ENCODE measurements at regions not wholly inside any gene's neighbourhood (a gene's known extent, or its start where the extent isn't known, plus 50 kb on each side); places are given as distances from the start of the nearest gene placed in this dataset.

DNA sequence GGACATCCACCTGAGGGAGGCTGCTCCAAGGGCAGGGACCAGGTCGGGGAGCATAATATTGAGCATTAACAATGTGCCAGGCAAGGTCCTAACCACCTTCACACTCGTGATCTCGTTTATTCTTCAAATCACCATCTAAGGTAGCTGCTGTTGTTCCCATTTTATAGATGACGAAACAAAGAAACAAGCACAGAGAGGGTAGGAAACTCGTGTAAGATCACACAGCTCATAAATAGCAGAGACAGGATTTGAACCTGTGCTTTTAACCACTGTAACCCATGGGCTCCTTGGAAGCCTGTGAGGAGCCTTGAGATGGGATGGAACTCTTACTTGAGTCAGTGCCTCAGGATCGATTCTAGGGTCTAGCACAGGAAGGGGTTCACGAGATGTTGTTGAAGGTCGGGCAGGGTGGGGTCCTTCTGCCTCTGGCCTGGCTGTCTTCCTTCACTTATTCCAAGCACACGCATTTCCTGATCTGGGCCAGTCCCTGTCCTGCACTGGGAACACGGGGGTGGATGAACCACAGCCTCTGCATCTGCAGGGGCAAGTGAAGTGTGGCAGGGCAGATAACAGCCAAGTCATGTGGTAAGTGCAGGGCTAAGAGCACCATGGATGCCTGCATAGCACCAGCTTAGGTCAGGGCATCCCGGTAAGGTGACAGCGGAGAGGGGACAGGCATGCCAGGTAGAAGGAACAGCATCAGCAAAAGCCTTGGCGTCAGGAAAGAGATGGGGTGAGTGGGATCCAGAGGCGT lies 188.1 kb downstream of the MELK start:
- TF ChIP-seq CTCF (IDR thresholded peaks at IDR 0.05; ENCODE audit: low read depth, low read length) = no peak
- no peak for DNase-seq (ENCODE audit: low read depth in 2 of 2)
- no peak overlapping the region for H3K4me3 ChIP-seq (replicated peaks in 1 of 2; ENCODE audit: low read depth in 2 of 2, low read length in 2 of 2)

DNA sequence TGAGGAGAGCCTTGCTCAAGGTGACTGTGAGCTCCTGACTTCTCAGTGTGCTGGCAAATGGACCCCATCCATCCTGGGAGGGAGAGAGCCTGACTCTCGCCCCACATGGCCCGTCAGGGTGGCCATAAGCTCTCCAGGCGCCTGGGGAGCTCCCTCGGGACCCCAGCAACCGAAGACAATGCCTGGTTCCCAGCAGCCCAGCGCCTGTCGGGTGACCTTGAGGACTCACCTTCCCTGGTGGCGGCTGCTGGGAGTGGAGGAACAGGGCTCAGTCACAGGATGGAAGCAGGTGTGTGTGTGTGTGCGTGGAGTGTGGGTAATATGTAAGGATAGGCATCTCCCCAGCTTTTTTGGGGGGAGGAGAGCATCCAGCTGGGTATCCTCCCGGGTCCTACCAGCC lies 190.3 kb downstream of the MELK start:
- H3K4me3 ChIP-seq (replicated peaks in 1 of 2; ENCODE audit: low read depth in 2 of 2, low read length in 2 of 2) = no peak overlapping the region
- no peak for DNase-seq (ENCODE audit: low read depth in 2 of 2)
- TF ChIP-seq CTCF (IDR thresholded peaks at IDR 0.05; ENCODE audit: low read depth, low read length) = no peak

DNA sequence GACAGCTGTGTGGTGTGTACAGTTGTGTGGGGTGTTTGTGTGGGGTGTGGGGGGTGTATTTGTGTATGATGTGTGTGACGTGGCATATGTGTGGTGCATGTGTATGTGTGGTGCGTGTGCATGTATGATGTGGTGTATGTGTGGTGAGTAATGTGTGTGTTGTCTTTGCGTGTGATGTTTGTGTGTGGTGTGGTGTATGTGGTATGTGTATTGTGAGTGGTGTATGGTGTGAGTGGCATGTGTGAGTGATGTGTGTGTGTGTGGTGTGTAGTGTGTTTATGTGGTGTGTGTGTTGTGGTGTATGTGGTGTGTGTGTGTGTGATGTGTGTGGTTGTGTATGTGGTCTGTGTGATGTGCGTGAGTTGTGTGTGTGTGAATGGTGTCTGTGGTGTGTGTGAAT lies 191.1 kb downstream of the MELK start:
- DNase-seq (ENCODE audit: low read depth in 2 of 2) = no peak
- no peak overlapping the region for H3K4me3 ChIP-seq (replicated peaks in 1 of 2; ENCODE audit: low read depth in 2 of 2, low read length in 2 of 2)
- no peak for TF ChIP-seq CTCF (IDR thresholded peaks at IDR 0.05; ENCODE audit: low read depth, low read length)

- no peak overlapping the region for H3K4me3 ChIP-seq (replicated peaks in 1 of 2; ENCODE audit: low read depth in 2 of 2, low read length in 2 of 2)
- no peak for TF ChIP-seq CTCF (IDR thresholded peaks at IDR 0.05; ENCODE audit: low read depth, low read length)
- DNase-seq (ENCODE audit: low read depth in 2 of 2) = no peak
Observed at GRCh38 chr9:36764364-36765076, 191.8 kb downstream of the MELK start.

- DNase-seq (ENCODE audit: low read depth in 2 of 2) = no peak
- no peak for TF ChIP-seq CTCF (IDR thresholded peaks at IDR 0.05; ENCODE audit: low read depth, low read length)
- no peak overlapping the region for H3K4me3 ChIP-seq (replicated peaks in 1 of 2; ENCODE audit: low read depth in 2 of 2, low read length in 2 of 2)
Observed at GRCh38 chr9:36765077-36765390, 192.3 kb downstream of the MELK start.

GRCh38 chr9:36765468-36766341 lies 193.0 kb downstream of the MELK start:
- H3K4me3 ChIP-seq (replicated peaks in 1 of 2; ENCODE audit: low read depth in 2 of 2, low read length in 2 of 2) = no peak overlapping the region

More at GRCh38 chr9:36765468-36766341, 193.0 kb downstream of the MELK start:
- DNase-seq (ENCODE audit: low read depth in 2 of 2) = peak; percentile 23 to 31
- TF ChIP-seq CTCF (IDR thresholded peaks at IDR 0.05; ENCODE audit: low read depth, low read length) = no peak

Measured in cardiac fibroblast (primary cell).